ENCODE measurements at regions not wholly inside any gene's neighbourhood (a gene's known extent, or its start where the extent isn't known, plus 50 kb on each side); places are given as distances from the start of the nearest gene placed in this dataset.
A peak's percentile ranks its signal among the peaks of the same experiment; 100 is the strongest.

DNA sequence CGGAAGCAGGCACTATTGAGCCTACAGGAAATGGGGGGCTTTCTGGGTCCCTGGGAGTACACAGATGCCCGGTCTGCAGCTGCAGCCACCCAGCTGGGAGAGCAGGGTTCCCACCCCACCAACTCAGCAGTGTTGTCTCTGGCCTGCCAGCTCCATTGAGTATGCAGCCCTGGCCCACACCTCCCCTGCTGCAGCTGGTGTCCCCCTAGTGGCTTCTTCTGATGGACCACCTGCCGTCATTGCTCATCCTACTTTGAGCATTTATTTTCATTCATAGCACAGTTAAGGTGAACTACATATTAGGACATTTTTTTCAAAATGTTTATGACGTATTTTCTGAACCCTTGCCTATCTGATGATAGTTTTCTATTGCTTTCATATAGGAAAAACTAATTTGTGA is 189.8 kb upstream of the LYPLAL1 start:
- TF ChIP-seq, protein P1, sequence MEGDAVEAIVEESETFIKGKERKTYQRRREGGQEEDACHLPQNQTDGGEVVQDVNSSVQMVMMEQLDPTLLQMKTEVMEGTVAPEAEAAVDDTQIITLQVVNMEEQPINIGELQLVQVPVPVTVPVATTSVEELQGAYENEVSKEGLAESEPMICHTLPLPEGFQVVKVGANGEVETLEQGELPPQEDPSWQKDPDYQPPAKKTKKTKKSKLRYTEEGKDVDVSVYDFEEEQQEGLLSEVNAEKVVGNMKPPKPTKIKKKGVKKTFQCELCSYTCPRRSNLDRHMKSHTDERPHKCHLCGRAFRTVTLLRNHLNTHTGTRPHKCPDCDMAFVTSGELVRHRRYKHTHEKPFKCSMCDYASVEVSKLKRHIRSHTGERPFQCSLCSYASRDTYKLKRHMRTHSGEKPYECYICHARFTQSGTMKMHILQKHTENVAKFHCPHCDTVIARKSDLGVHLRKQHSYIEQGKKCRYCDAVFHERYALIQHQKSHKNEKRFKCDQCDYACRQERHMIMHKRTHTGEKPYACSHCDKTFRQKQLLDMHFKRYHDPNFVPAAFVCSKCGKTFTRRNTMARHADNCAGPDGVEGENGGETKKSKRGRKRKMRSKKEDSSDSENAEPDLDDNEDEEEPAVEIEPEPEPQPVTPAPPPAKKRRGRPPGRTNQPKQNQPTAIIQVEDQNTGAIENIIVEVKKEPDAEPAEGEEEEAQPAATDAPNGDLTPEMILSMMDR (conservative IDR thresholded peaks at IDR 0.05; ENCODE audit: low read length): peak; percentile 51; the same call in 1 of the 2 replicates
- no peak for TF ChIP-seq EZH2phosphoT487 (IDR thresholded peaks at IDR 0.05; ENCODE audit: borderline replicate concordance, low read depth, low read length)

All from OCI-LY7 (cell line).